Amniotic epithelial cell (primary cell): ENCODE measurements at regions not wholly inside any gene's neighbourhood (a gene's known extent, or its start where the extent isn't known, plus 50 kb on each side); places are given as distances from the start of the nearest gene placed in this dataset.
"Not testable (repeated sequence)": the region's sequence is repeated elsewhere in the genome, so short reads cannot be mapped to it uniquely, and the experiment has no call there.

Source experiments
- DNase-seq: peaks from one replicate; pipeline ENCODE4 v3.0.0-alpha.2; 2010; ENCODE audit warnings: low read depth

GRCh38 chr1:71345491-71345890 lies 264.7 kb upstream of the ZRANB2 start:
- no peak for DNase-seq

- no peak for DNase-seq
Measured at GRCh38 chr1:71343686-71344416, 263.0 kb upstream of the ZRANB2 start.

GRCh38 chr1:71339238-71339637 lies 258.4 kb upstream of the ZRANB2 start:
- no peak for DNase-seq

GRCh38 chr1:71330991-71331390 lies 250.2 kb upstream of the ZRANB2 start:
- no peak for DNase-seq

GRCh38 chr1:71324671-71325267 lies 243.9 kb upstream of the ZRANB2 start:
- peak; percentile 1 for DNase-seq

- no peak for DNase-seq
Measured at GRCh38 chr1:71312545-71312944, 231.7 kb upstream of the ZRANB2 start.

GRCh38 chr1:71311376-71311775 lies 230.5 kb upstream of the ZRANB2 start:
- DNase-seq, result peak; percentile 9

- DNase-seq, result no peak
Measured at GRCh38 chr1:71307451-71307850, 226.6 kb upstream of the ZRANB2 start.

- DNase-seq, result no peak
Measured at GRCh38 chr1:71304125-71304524, 223.3 kb upstream of the ZRANB2 start.

GRCh38 chr1:71303617-71304041 lies 222.8 kb upstream of the ZRANB2 start:
- DNase-seq, result peak; percentile 22

- DNase-seq, result no peak
Measured at GRCh38 chr1:71298633-71299032, 217.8 kb upstream of the ZRANB2 start.

GRCh38 chr1:71296551-71297134 lies 215.8 kb upstream of the ZRANB2 start:
- DNase-seq, result no peak

GRCh38 chr1:71295350-71295749 lies 214.5 kb upstream of the ZRANB2 start:
- no peak for DNase-seq

- peak; percentile 10 for DNase-seq
Measured at GRCh38 chr1:71294178-71294577, 213.3 kb upstream of the ZRANB2 start.

GRCh38 chr1:71292203-71292602 lies 211.4 kb upstream of the ZRANB2 start:
- DNase-seq, result no peak

GRCh38 chr1:71290506-71291237 lies 209.8 kb upstream of the ZRANB2 start:
- not testable (repeated sequence) for DNase-seq

- no peak for DNase-seq
Measured at GRCh38 chr1:71285529-71285928, 204.7 kb upstream of the ZRANB2 start.

GRCh38 chr1:71276466-71276865 lies 195.6 kb upstream of the ZRANB2 start:
- no peak for DNase-seq

GRCh38 chr1:71273334-71273733 lies 192.5 kb upstream of the ZRANB2 start:
- no peak for DNase-seq

GRCh38 chr1:71270394-71270915 lies 189.6 kb upstream of the ZRANB2 start:
- no peak for DNase-seq

- no peak for DNase-seq
Measured at GRCh38 chr1:71269818-71270217, 189.0 kb upstream of the ZRANB2 start.

- DNase-seq, result no peak
Measured at GRCh38 chr1:71269179-71269578, 188.3 kb upstream of the ZRANB2 start.

GRCh38 chr1:71267220-71267619 lies 186.4 kb upstream of the ZRANB2 start:
- DNase-seq, result no peak
